HCT116 (cell line): ENCODE measurements at regions not wholly inside any gene's neighbourhood (a gene's known extent, or its start where the extent isn't known, plus 50 kb on each side); places are given as distances from the start of the nearest gene placed in this dataset.

Source experiments
- EZH2 ChIP-seq: fragments of 200-600 bp; sonication (generic); IDR thresholded peaks from 2 replicates; pipeline ENCODE4 v1.6.1; 2017; ENCODE audit warnings: antibody characterized with exemption, mixed run types
- ZNF274 ChIP-seq: fragments of 200-500 bp; sonication (Bioruptor generic); IDR thresholded peaks from 2 replicates; pipeline ENCODE4 v1.6.1; 2014; ENCODE audit warnings: mild to moderate bottlenecking, low read depth, low read length, inconsistent platforms

DNA sequence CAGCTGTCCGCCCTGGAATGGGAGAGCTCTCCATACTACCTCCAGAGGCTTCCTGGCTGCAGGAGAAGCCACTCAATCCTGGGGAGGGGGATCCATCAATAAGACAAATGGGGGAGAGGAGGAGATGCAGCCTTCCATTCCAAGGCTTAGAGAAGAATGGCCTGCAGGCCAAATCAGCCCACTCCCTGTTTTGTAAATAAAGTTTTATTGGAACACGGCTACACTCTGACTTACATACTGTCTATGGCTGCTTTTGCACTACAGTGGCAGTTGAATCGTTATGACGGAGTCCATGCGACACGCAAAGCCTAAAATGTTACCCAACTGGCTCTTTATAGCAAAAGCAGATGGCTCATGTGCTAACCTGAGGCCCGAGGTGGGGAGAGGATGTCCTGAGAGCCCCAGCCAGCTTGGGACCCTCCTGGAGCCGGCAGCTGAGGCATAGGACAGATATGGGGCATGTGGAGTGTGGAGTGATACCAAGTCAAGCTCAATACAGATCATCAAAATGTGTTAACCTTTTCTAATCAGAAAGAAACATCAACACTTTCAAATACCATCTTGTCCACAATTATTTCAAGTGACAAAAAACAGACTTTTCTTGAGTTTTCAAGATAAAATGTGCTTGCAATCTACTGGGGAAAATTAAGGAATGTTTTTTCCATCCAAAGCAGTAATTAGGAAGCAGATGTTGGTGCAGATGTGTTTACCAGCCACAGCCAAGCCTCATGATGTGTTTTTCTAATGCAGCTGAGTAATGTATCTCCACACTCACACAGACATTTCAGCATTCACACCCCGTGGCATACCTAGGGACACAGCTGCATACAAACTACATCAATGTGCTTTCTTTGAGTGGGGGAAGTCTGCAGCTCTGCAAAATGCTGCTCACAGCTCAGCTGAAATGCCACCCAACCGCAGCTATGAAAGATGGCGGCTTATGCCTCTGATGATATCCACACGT is 181.6 kb downstream of the SHANK2 start:
- TF ChIP-seq ZNF274 (no peak), EZH2 (no peak)
